ENCODE measurements at regions not wholly inside any gene's neighbourhood (a gene's known extent, or its start where the extent isn't known, plus 50 kb on each side); places are given as distances from the start of the nearest gene placed in this dataset.

DNA sequence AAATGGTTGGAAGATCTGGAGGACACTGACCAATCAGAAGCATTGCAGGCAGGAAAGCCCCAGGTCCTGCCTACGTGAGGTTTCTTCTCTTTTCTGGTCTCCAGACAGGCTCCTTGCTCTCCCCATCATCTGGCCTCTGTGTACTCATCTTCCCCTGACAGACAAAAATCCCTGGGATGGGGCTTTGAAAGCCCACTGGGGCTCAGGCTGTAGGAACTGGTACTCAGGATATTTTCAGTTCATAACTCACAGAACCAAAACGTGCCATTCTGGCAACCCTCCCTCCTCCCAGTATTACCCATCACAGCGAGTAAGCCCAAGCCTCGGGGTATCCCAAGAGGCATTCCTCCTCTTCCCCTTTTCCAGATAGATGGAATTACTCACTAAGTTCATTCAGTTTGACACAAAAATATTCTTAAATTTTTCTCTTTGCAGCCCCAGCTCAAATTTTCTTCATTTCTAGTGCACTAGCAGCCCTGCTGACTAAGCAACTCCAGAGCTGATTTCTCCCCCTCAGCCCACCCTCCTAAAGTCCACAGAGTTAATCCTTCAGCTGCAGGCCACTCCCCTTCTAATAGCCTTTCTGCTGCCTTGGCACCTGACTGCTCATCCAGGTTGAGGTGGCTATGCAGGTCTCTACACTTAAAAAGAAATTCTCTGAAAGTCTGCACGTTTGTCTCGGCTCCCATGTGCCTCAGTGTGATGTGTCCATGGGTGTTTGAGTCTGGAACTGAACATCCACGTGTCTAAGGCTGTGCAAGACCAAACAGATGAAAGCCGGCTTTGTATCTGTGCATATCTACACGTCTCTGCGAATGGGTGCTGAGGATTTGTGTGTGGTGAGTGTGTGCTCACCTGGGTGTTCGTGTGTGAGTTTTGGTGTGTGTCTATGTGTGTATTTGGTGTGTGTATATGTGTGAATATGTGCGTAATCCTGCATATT lies 331.4 kb downstream of the CCSER2 start:
- no peaks in the 10 kb centered on the region for H3K9me3 Mint-ChIP-seq
- WGBS (ENCODE audit: extremely low coverage, insufficient read length, low lambda C conversion rate) = no CpG with 5 or more reads among the region's 12 CpGs
- H3K27me3 Mint-ChIP-seq (ENCODE audit: low read depth) = no peaks in the 10 kb centered on the region; the same call in 1 of the 2 replicates
- H2BK20ac ChIP-seq (ENCODE audit: low read depth, low read length, poor library complexity, severe bottlenecking) = no peak overlapping the region
- no peak overlapping the region for H4K8ac ChIP-seq (replicated peaks; ENCODE audit: insufficient read length, low read depth, low read length)
- H3K4ac ChIP-seq (ENCODE audit: low read depth, low read length) = no peak overlapping the region
- no peaks in the 10 kb centered on the region for H3K23me2 ChIP-seq (ENCODE audit: insufficient read length, low read depth, low read length, poor library complexity, severe bottlenecking)
- no peak overlapping the region for H3K27ac ChIP-seq (ENCODE audit: insufficient read length, low read depth, low read length)
- no peak overlapping the region for H3K4me3 Mint-ChIP-seq
- no peaks in the 10 kb centered on the region for H3K79me1 ChIP-seq (ENCODE audit: insufficient read depth, low read depth, low read length, poor library complexity, severe bottlenecking)
- H3K23ac ChIP-seq (ENCODE audit: insufficient read length, low read depth, low read length) = no peak overlapping the region
- no peak overlapping the region for H3T11ph ChIP-seq (ENCODE audit: low read length)
- H4K91ac ChIP-seq (ENCODE audit: insufficient read length, low read depth, low read length) = no peak overlapping the region
- no peaks in the 10 kb centered on the region for H3K79me2 ChIP-seq (ENCODE audit: insufficient read depth, low read length)
- no peaks in the 10 kb centered on the region for H3K36me3 Mint-ChIP-seq (ENCODE audit: insufficient read depth in 1 of 3, low read depth in 3 of 3)
- H2BK15ac ChIP-seq (ENCODE audit: low read depth, low read length) = no peak overlapping the region
- no peak overlapping the region for H2AK5ac ChIP-seq (ENCODE audit: insufficient read length, low read length)
- H3K4me2 ChIP-seq (ENCODE audit: insufficient read depth, insufficient read length, low read length) = no peak overlapping the region
- no peaks in the 10 kb centered on the region for H4K20me1 ChIP-seq (ENCODE audit: control insufficient read depth, insufficient read depth, insufficient read length)
- no peak overlapping the region for H3K56ac ChIP-seq (ENCODE audit: insufficient read length, low read depth, low read length)
- no peaks in the 10 kb centered on the region for H3K27me3 ChIP-seq (ENCODE audit: insufficient read depth, low read length)
- H4K5ac ChIP-seq (ENCODE audit: insufficient read length, low read depth, low read length) = no peak overlapping the region
- peaks cover 7 to 9% of the 10 kb centered on the region in 2 experiments; a peak in 3 of 4 replicates for H3K4me1 Mint-ChIP-seq
- no peaks in the 10 kb centered on the region for H3K4me1 ChIP-seq (ENCODE audit: insufficient read depth, low read length)
- H3K14ac ChIP-seq (ENCODE audit: insufficient read depth, low read length) = no peak overlapping the region
- H3K9ac ChIP-seq (ENCODE audit: extremely low read depth, insufficient read length, low read length) = no peak overlapping the region
- no peaks in the 10 kb centered on the region for H3K9me3 ChIP-seq (ENCODE audit: control insufficient read depth, low read depth, low read length)
- no peak overlapping the region for H2AFZ ChIP-seq (ENCODE audit: low read length)
- H2BK12ac ChIP-seq (ENCODE audit: insufficient read length, low read depth, low read length) = no peak overlapping the region
- H3K18ac ChIP-seq (ENCODE audit: insufficient read length, low read depth, low read length) = no peak overlapping the region
- H2BK120ac ChIP-seq (ENCODE audit: low read depth, low read length, poor library complexity, severe bottlenecking) = no peak overlapping the region
- DNase-seq = no peak
- TF ChIP-seq, protein P1, sequence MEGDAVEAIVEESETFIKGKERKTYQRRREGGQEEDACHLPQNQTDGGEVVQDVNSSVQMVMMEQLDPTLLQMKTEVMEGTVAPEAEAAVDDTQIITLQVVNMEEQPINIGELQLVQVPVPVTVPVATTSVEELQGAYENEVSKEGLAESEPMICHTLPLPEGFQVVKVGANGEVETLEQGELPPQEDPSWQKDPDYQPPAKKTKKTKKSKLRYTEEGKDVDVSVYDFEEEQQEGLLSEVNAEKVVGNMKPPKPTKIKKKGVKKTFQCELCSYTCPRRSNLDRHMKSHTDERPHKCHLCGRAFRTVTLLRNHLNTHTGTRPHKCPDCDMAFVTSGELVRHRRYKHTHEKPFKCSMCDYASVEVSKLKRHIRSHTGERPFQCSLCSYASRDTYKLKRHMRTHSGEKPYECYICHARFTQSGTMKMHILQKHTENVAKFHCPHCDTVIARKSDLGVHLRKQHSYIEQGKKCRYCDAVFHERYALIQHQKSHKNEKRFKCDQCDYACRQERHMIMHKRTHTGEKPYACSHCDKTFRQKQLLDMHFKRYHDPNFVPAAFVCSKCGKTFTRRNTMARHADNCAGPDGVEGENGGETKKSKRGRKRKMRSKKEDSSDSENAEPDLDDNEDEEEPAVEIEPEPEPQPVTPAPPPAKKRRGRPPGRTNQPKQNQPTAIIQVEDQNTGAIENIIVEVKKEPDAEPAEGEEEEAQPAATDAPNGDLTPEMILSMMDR (conservative IDR thresholded peaks at IDR 0.05) = no peak
- no peak overlapping the region for H2BK5ac ChIP-seq (ENCODE audit: insufficient read length, low read length)
- H3K27ac Mint-ChIP-seq = peak overlapping the region in 1 of 3 experiments; percentile 23; a peak in 1 of 7 replicates

All from H9 (cell line).